OCI-LY3 (cell line): ENCODE measurements at regions not wholly inside any gene's neighbourhood (a gene's known extent, or its start where the extent isn't known, plus 50 kb on each side); places are given as distances from the start of the nearest gene placed in this dataset.

Experiments used
- H2AFZ ChIP-seq: fragments of 200-600, 300-600 bp; shearing (Covaris generic); 2 replicates; pipeline ENCODE4 v1.6.0; 2014; ENCODE audit warnings: antibody characterized with exemption, low read depth, low read length
- H3K27ac ChIP-seq: fragments of 200-600, 300-600 bp; sonication (generic); 2 replicates; pipeline ENCODE4 v1.5.1; 2014; ENCODE audit warnings: mild to moderate bottlenecking, low read length, moderate library complexity, mixed read lengths
- H3K27me3 ChIP-seq: fragments of 200-600, 300-600 bp; sonication (generic); 2 replicates; pipeline ENCODE4 v1.6.1; 2014; ENCODE audit warnings: low read depth, low read length, mixed read lengths
- H3K36me3 ChIP-seq: fragments of 200-600, 300-600 bp; sonication (generic); replicated peaks from 2 replicates; pipeline ENCODE3; 2014; ENCODE audit warnings: low read depth, low read length, mixed read lengths
- H3K4me1 ChIP-seq: fragments of 300-600, 200-600 bp; sonication (generic); 2 replicates; pipeline ENCODE4 v1.6.1; 2014; ENCODE audit warnings: low read length, mixed read lengths
- H3K4me2 ChIP-seq: fragments of 200-600, 300-600 bp; sonication (generic); 2 replicates; pipeline ENCODE4 v1.6.1; 2014; ENCODE audit warnings: low read length, mixed read lengths
- H3K4me3 ChIP-seq: fragments of 300-600, 200-600 bp; sonication (generic); 2 replicates; pipeline ENCODE4 v1.5.1; 2014; ENCODE audit warnings: antibody characterized with exemption, mild to moderate bottlenecking, low read length, moderate library complexity
- H3K79me2 ChIP-seq: fragments of 300-600, 200-600 bp; shearing (Covaris generic); 2 replicates; pipeline ENCODE4 v1.6.1; 2014; ENCODE audit warnings: mild to moderate bottlenecking, low read length, mixed read lengths
- H3K9ac ChIP-seq: fragments of 300-600, 200-600 bp; shearing (Covaris generic); 2 replicates; pipeline ENCODE4 v1.6.0; 2014; ENCODE audit warnings: mild to moderate bottlenecking, low read length, moderate library complexity
- H3K9me3 ChIP-seq: fragments of 200-600, 300-600 bp; shearing (Covaris generic); 2 replicates; pipeline ENCODE4 v1.6.1; 2014; ENCODE audit warnings: low read length, mixed read lengths; ENCODE audit not compliant: insufficient read depth
- H4K20me1 ChIP-seq: fragments of 200-600, 300-600 bp; sonication (generic); 2 replicates; pipeline ENCODE4 v1.6.1; 2016; ENCODE audit warnings: low read length, mixed read lengths; ENCODE audit not compliant: insufficient read depth
- EZH2phosphoT487 ChIP-seq: fragments of 200-600 bp; shearing (Covaris generic); IDR thresholded peaks from 2 replicates; pipeline ENCODE4 v1.6.1; 2018; ENCODE audit warnings: antibody characterized with exemption, mixed run types, low read depth
- TF ChIP-seq, protein P1 (sequence below): fragments of 200-600, 300-600 bp; sonication (generic); IDR thresholded peaks from 2 replicates; pipeline ENCODE4 v1.5.1; 2014; ENCODE audit warnings: antibody characterized with exemption, low read length, low read depth

DNA sequence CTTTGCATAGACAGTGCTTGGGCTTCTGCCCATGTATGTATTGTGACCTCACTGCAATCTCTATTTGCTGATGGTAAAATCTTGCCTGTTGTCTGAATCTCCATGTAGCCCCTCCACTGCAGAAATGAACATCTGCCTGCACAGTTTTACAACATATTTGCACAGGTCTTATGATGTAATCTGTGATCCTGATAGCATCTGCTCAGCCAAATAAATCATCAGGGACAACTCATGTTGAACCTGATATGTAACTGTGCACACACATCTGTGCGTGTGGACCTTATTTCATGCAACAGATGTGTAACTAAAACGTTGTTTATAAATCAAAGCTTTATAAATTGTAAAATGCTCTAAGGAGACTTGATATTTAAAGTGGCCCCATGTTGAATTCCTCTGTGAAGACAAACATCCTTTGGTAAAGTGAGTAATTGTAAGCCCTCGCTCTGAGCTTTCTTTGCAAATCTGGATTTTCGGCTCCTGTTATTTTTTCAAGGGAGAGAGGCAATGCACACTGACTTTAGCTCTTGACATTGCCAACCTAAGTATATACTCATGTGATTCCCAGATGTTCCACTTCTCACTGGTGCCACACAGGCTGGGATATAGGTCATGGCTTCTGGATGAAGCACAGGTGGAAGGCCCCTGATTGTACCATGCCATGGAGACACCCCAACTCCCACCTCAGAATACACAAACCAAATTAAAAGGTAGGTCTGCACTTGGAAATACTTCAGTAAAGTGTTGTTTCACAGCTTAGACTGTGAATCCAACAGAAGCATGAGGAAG is 371.3 kb downstream of the GRIN2B start:
- no peaks in the 10 kb centered on the region for H4K20me1 ChIP-seq
- no peaks in the 10 kb centered on the region for H3K27me3 ChIP-seq
- no peak overlapping the region for H3K4me2 ChIP-seq
- H2AFZ ChIP-seq = no peak overlapping the region
- TF ChIP-seq EZH2phosphoT487 = no peak
- TF ChIP-seq, protein P1, sequence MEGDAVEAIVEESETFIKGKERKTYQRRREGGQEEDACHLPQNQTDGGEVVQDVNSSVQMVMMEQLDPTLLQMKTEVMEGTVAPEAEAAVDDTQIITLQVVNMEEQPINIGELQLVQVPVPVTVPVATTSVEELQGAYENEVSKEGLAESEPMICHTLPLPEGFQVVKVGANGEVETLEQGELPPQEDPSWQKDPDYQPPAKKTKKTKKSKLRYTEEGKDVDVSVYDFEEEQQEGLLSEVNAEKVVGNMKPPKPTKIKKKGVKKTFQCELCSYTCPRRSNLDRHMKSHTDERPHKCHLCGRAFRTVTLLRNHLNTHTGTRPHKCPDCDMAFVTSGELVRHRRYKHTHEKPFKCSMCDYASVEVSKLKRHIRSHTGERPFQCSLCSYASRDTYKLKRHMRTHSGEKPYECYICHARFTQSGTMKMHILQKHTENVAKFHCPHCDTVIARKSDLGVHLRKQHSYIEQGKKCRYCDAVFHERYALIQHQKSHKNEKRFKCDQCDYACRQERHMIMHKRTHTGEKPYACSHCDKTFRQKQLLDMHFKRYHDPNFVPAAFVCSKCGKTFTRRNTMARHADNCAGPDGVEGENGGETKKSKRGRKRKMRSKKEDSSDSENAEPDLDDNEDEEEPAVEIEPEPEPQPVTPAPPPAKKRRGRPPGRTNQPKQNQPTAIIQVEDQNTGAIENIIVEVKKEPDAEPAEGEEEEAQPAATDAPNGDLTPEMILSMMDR = no peak
- no peaks in the 10 kb centered on the region for H3K4me1 ChIP-seq
- H3K27ac ChIP-seq = no peak overlapping the region
- no peaks in the 10 kb centered on the region for H3K79me2 ChIP-seq
- no peak overlapping the region for H3K4me3 ChIP-seq
- H3K9me3 ChIP-seq = no peaks in the 10 kb centered on the region
- no peak overlapping the region for H3K9ac ChIP-seq
- H3K36me3 ChIP-seq = no peaks in the 10 kb centered on the region

DNA sequence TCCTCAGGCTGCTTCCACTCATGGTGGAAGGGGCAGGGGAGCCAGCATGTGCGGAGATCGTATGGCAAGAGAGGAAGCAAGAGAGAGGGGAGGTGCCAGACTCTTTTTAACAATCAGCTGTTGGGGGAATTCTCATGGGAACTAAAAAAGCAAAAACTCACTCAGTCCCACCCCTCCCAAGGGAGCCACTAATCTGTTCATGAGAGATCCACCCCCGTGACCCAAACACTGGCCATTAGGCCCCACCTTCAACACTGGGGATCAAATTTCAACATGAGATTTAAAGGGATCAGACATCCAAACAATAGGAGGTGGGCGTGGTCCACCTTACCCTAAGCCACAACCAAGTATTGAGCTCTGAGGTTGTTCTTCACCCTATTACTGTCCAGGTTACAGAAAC is 375.1 kb downstream of the GRIN2B start:
- Histone ChIP-seq H3K4me3 (no peak overlapping the region), H3K27ac (no peak overlapping the region), H3K4me2 (no peak overlapping the region), H4K20me1 (no peaks in the 10 kb centered on the region), H3K79me2 (no peaks in the 10 kb centered on the region), H3K27me3 (peaks cover 9% of the 10 kb centered on the region; the same call in 1 of the 2 replicates), H3K9ac (no peak overlapping the region), H2AFZ (no peak overlapping the region), H3K36me3 (no peaks in the 10 kb centered on the region), H3K9me3 (no peaks in the 10 kb centered on the region), H3K4me1 (no peaks in the 10 kb centered on the region)
- TF ChIP-seq, protein P1 = no peak
- no peak for TF ChIP-seq EZH2phosphoT487

DNA sequence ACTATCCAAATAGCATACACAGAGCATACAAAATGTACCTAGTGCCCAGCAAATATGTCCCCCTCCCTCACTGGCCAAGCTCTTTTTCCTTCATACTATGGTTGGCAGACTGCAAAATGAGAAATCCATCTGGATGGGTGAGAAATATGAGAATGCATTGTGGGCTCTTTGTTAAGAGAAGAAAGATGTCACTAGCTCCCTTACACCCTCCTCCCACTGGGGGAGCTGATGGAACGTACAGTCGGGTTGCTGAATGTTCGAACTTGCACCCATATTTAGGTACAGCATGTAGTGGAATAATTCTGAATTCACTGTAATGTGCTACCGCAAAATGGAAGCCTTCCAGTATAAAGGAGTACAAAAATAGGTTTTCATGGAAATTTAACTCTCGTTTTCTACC is 377.4 kb downstream of the GRIN2B start:
- Histone ChIP-seq H4K20me1 (no peaks in the 10 kb centered on the region), H3K9me3 (no peaks in the 10 kb centered on the region), H3K4me1 (no peaks in the 10 kb centered on the region), H2AFZ (no peak overlapping the region), H3K27me3 (peaks cover 18% of the 10 kb centered on the region; the same call in 1 of the 2 replicates), H3K36me3 (no peaks in the 10 kb centered on the region), H3K4me2 (no peak overlapping the region), H3K4me3 (no peak overlapping the region), H3K27ac (no peak overlapping the region), H3K79me2 (no peaks in the 10 kb centered on the region), H3K9ac (no peak overlapping the region)
- TF ChIP-seq, protein P1 = no peak
- no peak for TF ChIP-seq EZH2phosphoT487

DNA sequence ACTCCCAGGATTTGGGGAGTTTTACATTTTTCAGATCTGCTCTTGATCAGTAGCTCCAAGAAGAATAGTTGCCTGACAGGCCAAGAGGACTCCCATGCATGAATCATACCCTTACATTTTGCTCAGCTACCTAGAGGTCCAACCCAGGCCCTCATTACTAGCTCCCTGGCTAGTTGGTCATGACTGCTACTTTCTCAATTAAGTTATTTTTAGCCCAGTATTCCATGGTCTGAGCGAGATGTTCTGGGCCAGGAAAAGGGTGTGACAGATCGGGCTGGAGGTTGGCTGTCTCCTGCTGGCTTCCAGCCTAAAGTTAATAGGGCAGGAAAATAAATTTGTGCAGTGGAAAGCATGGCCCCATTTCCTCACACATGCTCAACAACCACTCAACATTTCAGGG is 379.2 kb downstream of the GRIN2B start:
- no peak overlapping the region for H3K9ac ChIP-seq
- H4K20me1 ChIP-seq = no peaks in the 10 kb centered on the region
- no peak overlapping the region for H3K4me3 ChIP-seq
- H3K9me3 ChIP-seq = no peaks in the 10 kb centered on the region
- no peaks in the 10 kb centered on the region for H3K79me2 ChIP-seq
- TF ChIP-seq EZH2phosphoT487 = no peak
- TF ChIP-seq, protein P1 = no peak
- H3K27me3 ChIP-seq = peaks cover 18% of the 10 kb centered on the region; the same call in 1 of the 2 replicates
- no peaks in the 10 kb centered on the region for H3K4me1 ChIP-seq
- no peak overlapping the region for H3K4me2 ChIP-seq
- H3K27ac ChIP-seq = no peak overlapping the region
- H3K36me3 ChIP-seq = no peaks in the 10 kb centered on the region
- no peak overlapping the region for H2AFZ ChIP-seq
